Mesenchymal stem cell (in vitro differentiated cells and primary cell): ENCODE measurements at regions not wholly inside any gene's neighbourhood (a gene's known extent, or its start where the extent isn't known, plus 50 kb on each side); places are given as distances from the start of the nearest gene placed in this dataset.

ENCODE experiments used
- DNase-seq: peaks from one replicate; pipeline ENCODE4 v3.0.0-alpha.2; 2013
- H2AFZ ChIP-seq: one replicate; pipeline ENCODE4 v1.6.1; 2013; ENCODE audit warnings: low read depth, mild to moderate bottlenecking, control low read depth, inconsistent platforms, low read length, moderate library complexity
- H2AK5ac ChIP-seq: 2 replicates; pipeline ENCODE4 v1.6.1; 2013; ENCODE audit warnings: low read length, moderate library complexity, mild to moderate bottlenecking, inconsistent platforms; ENCODE audit not compliant: severe bottlenecking
- H2BK120ac ChIP-seq: one replicate; pipeline ENCODE4 v1.6.1; 2013; ENCODE audit warnings: low read depth, mild to moderate bottlenecking, inconsistent platforms, low read length, moderate library complexity
- H2BK12ac ChIP-seq, 2 experiments: one replicate each; pipeline ENCODE4 v1.6.1; 2013; ENCODE audit warnings: inconsistent platforms in 2 of 2, low read length in 2 of 2, mild to moderate bottlenecking in 2 of 2, moderate library complexity in 2 of 2, control low read depth in 1 of 2
- H2BK15ac ChIP-seq: one replicate; pipeline ENCODE4 v1.6.1; 2013; ENCODE audit warnings: mild to moderate bottlenecking, low read depth, inconsistent platforms; ENCODE audit not compliant: poor library complexity, severe bottlenecking
- H2BK5ac ChIP-seq: 2 replicates; pipeline ENCODE4 v1.6.1; 2013; ENCODE audit warnings: low read depth, mild to moderate bottlenecking, low read length, control low read depth, inconsistent platforms; ENCODE audit not compliant: poor library complexity, severe bottlenecking
- H3K14ac ChIP-seq, 2 experiments: one replicate each; pipeline ENCODE4 v1.6.1; 2013; ENCODE audit warnings: inconsistent platforms in 2 of 2, low read length in 2 of 2, control low read depth in 1 of 2, mild to moderate bottlenecking in 1 of 2, moderate library complexity in 1 of 2
- H3K18ac ChIP-seq, 2 experiments: one replicate each; pipeline ENCODE4 v1.6.1; 2013; ENCODE audit warnings: inconsistent platforms in 2 of 2, low read length in 2 of 2, control low read depth in 1 of 2, low read depth in 1 of 2, mild to moderate bottlenecking in 1 of 2
- H3K23ac ChIP-seq, 2 experiments: one replicate each; pipeline ENCODE4 v1.6.1; 2013; ENCODE audit warnings: inconsistent platforms in 2 of 2, low read length in 2 of 2, mild to moderate bottlenecking in 2 of 2, moderate library complexity in 2 of 2, control low read depth in 1 of 2
- H3K27ac ChIP-seq: 2 replicates; pipeline ENCODE4 v1.5.1; 2013; ENCODE audit warnings: mild to moderate bottlenecking, moderate library complexity, low read length, control low read depth, inconsistent platforms; ENCODE audit not compliant: poor library complexity, severe bottlenecking
- H3K27me3 ChIP-seq, 2 experiments: 2 replicates each; pipeline versions ENCODE4 v1.6.1 to v1.7.0; 2013; ENCODE audit warnings: low read length in 2 of 2, mild to moderate bottlenecking in 2 of 2, moderate library complexity in 2 of 2, control low read depth in 1 of 2, inconsistent platforms in 1 of 2; ENCODE audit not compliant: control insufficient read depth in 1 of 2, insufficient read depth in 1 of 2
- H3K36me3 ChIP-seq, 2 experiments: 2 replicates each; pipeline versions ENCODE4 v1.6.1 to v1.7.0; 2013; ENCODE audit warnings: low read length in 2 of 2, control low read depth in 1 of 2, inconsistent platforms in 1 of 2, low read depth in 1 of 2, mild to moderate bottlenecking in 1 of 2; ENCODE audit not compliant: insufficient read depth in 2 of 2, control insufficient read depth in 1 of 2
- H3K4ac ChIP-seq, 2 experiments: one replicate each; pipeline ENCODE4 v1.6.1; 2013; ENCODE audit warnings: inconsistent platforms in 2 of 2, low read length in 2 of 2, mild to moderate bottlenecking in 2 of 2, moderate library complexity in 2 of 2, control low read depth in 1 of 2, low read depth in 1 of 2
- H3K4me1 ChIP-seq: 2 replicates; pipeline ENCODE4 v1.6.1; 2013; ENCODE audit warnings: low read depth, low read length, control low read depth; ENCODE audit not compliant: control insufficient read depth, insufficient read depth
- H3K4me2 ChIP-seq: 2 replicates; pipeline ENCODE4 v1.6.1; 2013; ENCODE audit warnings: low read length, mild to moderate bottlenecking, inconsistent platforms; ENCODE audit not compliant: poor library complexity, severe bottlenecking
- H3K4me3 ChIP-seq, 2 experiments: 2 replicates each; pipeline versions ENCODE4 v1.5.1 to v1.7.0; 2013; ENCODE audit warnings: low read length in 2 of 2, mild to moderate bottlenecking in 2 of 2, control low read depth in 1 of 2, low read depth in 1 of 2; ENCODE audit not compliant: insufficient read depth in 1 of 2
- H3K79me1 ChIP-seq: replicated peaks from 2 replicates; pipeline ENCODE4 v1.6.1; 2013; ENCODE audit warnings: mild to moderate bottlenecking, control low read depth, low read length, inconsistent platforms; ENCODE audit not compliant: poor library complexity, severe bottlenecking
- H3K9ac ChIP-seq: 2 replicates; pipeline ENCODE4 v1.7.0; 2013; ENCODE audit warnings: mild to moderate bottlenecking, low read length, moderate library complexity
- H3K9me3 ChIP-seq: 2 replicates; pipeline ENCODE4 v1.7.0; 2013; ENCODE audit warnings: mild to moderate bottlenecking, low read length; ENCODE audit not compliant: control insufficient read depth
- H4K8ac ChIP-seq: one replicate; pipeline ENCODE4 v1.6.1; 2013; ENCODE audit warnings: inconsistent platforms, mild to moderate bottlenecking, low read length, moderate library complexity
- H4K91ac ChIP-seq: one replicate; pipeline ENCODE4 v1.6.1; 2013; ENCODE audit warnings: mild to moderate bottlenecking, low read length, inconsistent platforms
- WGBS: methylation state at CpG from one replicate; pipeline ENCODE4 v1.1.7; 2013; ENCODE audit warnings: mixed read lengths; 5-methylcytosine and 5-hydroxymethylcytosine counted together

DNA sequence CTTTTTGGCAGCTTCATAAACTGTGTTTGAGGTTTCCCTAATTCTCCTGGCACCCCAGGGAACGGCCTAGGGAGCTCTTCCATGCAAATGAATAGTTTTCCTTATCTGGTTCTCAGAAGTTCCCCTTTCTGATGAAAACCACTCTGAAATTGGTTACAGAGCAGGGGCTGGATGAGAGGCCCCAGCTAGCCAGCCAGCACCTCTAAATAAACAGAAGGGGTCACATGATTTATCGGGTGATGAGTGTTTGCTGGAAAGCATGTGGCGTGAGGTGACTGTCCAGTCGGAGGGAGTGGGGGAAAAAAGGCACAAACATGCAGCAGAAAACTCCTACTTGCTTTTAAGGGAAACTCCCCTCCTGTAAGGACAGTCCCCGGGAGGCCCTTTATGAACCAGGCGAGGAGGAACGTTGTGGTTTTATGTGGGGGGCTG, 261.2 kb upstream of the ANKRD55 start:
- H3K4me2 ChIP-seq: no peak overlapping the region
- no peak overlapping the region for H4K91ac ChIP-seq
- H3K23ac ChIP-seq: no peak overlapping the region
- H3K4me1 ChIP-seq: peaks cover 4% of the 10 kb centered on the region
- H3K4me3 ChIP-seq: no peak overlapping the region
- H4K8ac ChIP-seq: peak overlapping the region; percentile 19
- peak overlapping the region; percentile 73 for H2BK120ac ChIP-seq
- DNase-seq: peak; percentile 92
- 2% methylated on average over 7 of the region's 7 CpGs for WGBS
- H3K18ac ChIP-seq: peak overlapping the region in 1 of 2 experiments; percentile 34
- H3K79me1 ChIP-seq: no peaks in the 10 kb centered on the region
- peak overlapping the region; percentile 39 for H3K9ac ChIP-seq
- H2AK5ac ChIP-seq: no peak overlapping the region
- H3K9me3 ChIP-seq: no peaks in the 10 kb centered on the region
- no peak overlapping the region for H2AFZ ChIP-seq
- H2BK15ac ChIP-seq: no peak overlapping the region
- peaks cover 0 to 6% of the 10 kb centered on the region in 2 experiments for H3K36me3 ChIP-seq
- peak overlapping the region; percentile 33 to 46 for H2BK12ac ChIP-seq
- H3K14ac ChIP-seq: no peak overlapping the region
- H3K27ac ChIP-seq: no peak overlapping the region
- peak overlapping the region in 1 of 2 experiments; percentile 3 for H3K4ac ChIP-seq
- no peak overlapping the region for H2BK5ac ChIP-seq
- peaks cover 0 to 16% of the 10 kb centered on the region in 2 experiments for H3K27me3 ChIP-seq

- no peak overlapping the region for H2AK5ac ChIP-seq
- H3K79me1 ChIP-seq: no peaks in the 10 kb centered on the region
- no peak overlapping the region for H3K23ac ChIP-seq
- no peak overlapping the region for H2AFZ ChIP-seq
- H3K27me3 ChIP-seq: peaks cover 0 to 19% of the 10 kb centered on the region in 2 experiments
- H3K4me1 ChIP-seq: peaks cover 4% of the 10 kb centered on the region
- H3K4me2 ChIP-seq: no peak overlapping the region
- H2BK12ac ChIP-seq: peak overlapping the region; percentile 87 to 99
- H2BK120ac ChIP-seq: peak overlapping the region; percentile 91
- H2BK15ac ChIP-seq: peak overlapping the region; percentile 44
- H2BK5ac ChIP-seq: no peak overlapping the region
- no peak for DNase-seq
- 77% methylated on average over 6 of the region's 7 CpGs for WGBS
- no peak overlapping the region for H4K8ac ChIP-seq
- no peak overlapping the region for H3K4me3 ChIP-seq
- no peaks in the 10 kb centered on the region for H3K9me3 ChIP-seq
- H3K14ac ChIP-seq: no peak overlapping the region
- H3K27ac ChIP-seq: no peak overlapping the region
- H4K91ac ChIP-seq: peak overlapping the region; percentile 72
- H3K4ac ChIP-seq: peak overlapping the region; percentile 10 to 71
- H3K36me3 ChIP-seq: peaks cover 0 to 4% of the 10 kb centered on the region in 2 experiments
- H3K9ac ChIP-seq: peak overlapping the region; percentile 39
- H3K18ac ChIP-seq: peak overlapping the region; percentile 61 to 93
Observed at GRCh38 chr5:56493766-56494165, 260.6 kb upstream of the ANKRD55 start.

DNA sequence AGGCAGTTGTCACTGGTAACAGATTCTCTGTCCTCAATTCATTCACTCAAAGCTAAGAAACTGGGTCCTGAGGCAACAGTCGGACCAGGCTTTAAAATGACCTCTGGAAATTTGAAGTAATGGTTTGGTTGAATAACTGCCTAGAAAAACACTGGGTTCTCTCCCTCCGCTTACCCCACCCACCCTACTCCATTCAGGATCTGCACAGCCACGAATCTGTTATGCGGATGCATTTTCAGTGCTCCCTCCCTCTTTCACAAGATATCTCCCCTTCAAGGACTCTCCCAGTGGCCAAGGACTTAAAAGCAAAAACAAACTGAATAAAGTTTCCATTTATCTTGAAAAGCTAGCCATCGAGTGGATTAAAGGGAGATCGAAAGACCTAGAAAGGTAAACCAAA, 260.2 kb upstream of the ANKRD55 start:
- H3K27ac ChIP-seq: no peak overlapping the region
- no peak overlapping the region for H3K9ac ChIP-seq
- H2BK120ac ChIP-seq: peak overlapping the region; percentile 82

DNA sequence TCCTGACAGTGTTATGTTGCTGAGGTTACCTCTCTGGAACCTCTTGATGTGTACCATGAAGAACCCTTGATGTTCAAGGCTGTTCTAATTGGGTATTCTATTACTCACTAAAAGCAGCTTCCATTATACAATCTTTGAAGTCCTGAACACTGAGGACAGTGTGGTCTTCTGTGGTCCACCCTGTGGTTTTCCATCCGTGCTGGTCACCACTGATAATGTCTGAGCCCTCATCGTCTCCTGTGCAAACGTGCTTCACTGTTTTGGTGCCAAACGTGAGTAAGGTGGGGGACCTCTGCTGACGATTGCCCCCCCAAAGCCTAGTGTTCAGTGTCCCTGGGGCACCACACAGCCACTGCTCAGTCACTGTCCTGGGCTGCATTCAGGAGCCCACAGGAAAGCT, 259.7 kb upstream of the ANKRD55 start:
- DNase-seq: no peak
- no peaks in the 10 kb centered on the region for H3K36me3 ChIP-seq
- H3K4me1 ChIP-seq: peaks cover 4% of the 10 kb centered on the region

More for the DNA sequence above, 260.2 kb upstream of the ANKRD55 start:
- DNase-seq: no peak
- no peak overlapping the region for H4K8ac ChIP-seq
- H3K36me3 ChIP-seq: no peaks in the 10 kb centered on the region
- H3K4ac ChIP-seq: peak overlapping the region; percentile 10 to 71
- no peak overlapping the region for H2AK5ac ChIP-seq
- H3K14ac ChIP-seq: no peak overlapping the region
- H3K23ac ChIP-seq: no peak overlapping the region
- no peaks in the 10 kb centered on the region for H3K79me1 ChIP-seq
- H3K18ac ChIP-seq: peak overlapping the region; percentile 93 to 94
- no peak overlapping the region for H4K91ac ChIP-seq
- H2AFZ ChIP-seq: no peak overlapping the region
- no peaks in the 10 kb centered on the region for H3K9me3 ChIP-seq
- WGBS: 98% methylated on average over 5 of the region's 6 CpGs
- H3K4me2 ChIP-seq: no peak overlapping the region
- H3K4me1 ChIP-seq: peaks cover 4% of the 10 kb centered on the region
- H2BK5ac ChIP-seq: no peak overlapping the region
- no peak overlapping the region for H3K4me3 ChIP-seq
- H2BK15ac ChIP-seq: no peak overlapping the region
- peaks cover 0 to 21% of the 10 kb centered on the region in 2 experiments for H3K27me3 ChIP-seq
- H2BK12ac ChIP-seq: peak overlapping the region; percentile 99

More for the DNA sequence above, 259.7 kb upstream of the ANKRD55 start:
- H3K27ac ChIP-seq: no peak overlapping the region
- no peaks in the 10 kb centered on the region for H3K9me3 ChIP-seq
- WGBS: 94% methylated on average over 5 of the region's 5 CpGs
- no peak overlapping the region for H3K9ac ChIP-seq
- peak overlapping the region; percentile 93 to 94 for H3K18ac ChIP-seq
- H4K8ac ChIP-seq: peak overlapping the region; percentile 91
- peak overlapping the region; percentile 88 for H4K91ac ChIP-seq
- H3K4me3 ChIP-seq: no peak overlapping the region
- peak overlapping the region; percentile 99 for H2BK12ac ChIP-seq
- H3K4ac ChIP-seq: peak overlapping the region; percentile 18 to 47
- no peak overlapping the region for H3K23ac ChIP-seq
- H3K79me1 ChIP-seq: no peaks in the 10 kb centered on the region
- peaks cover 0 to 21% of the 10 kb centered on the region in 2 experiments for H3K27me3 ChIP-seq
- H2BK5ac ChIP-seq: no peak overlapping the region
- no peak overlapping the region for H2AFZ ChIP-seq
- H3K14ac ChIP-seq: peak overlapping the region in 1 of 2 experiments; percentile 84
- no peak overlapping the region for H2AK5ac ChIP-seq
- no peak overlapping the region for H2BK15ac ChIP-seq
- H3K4me2 ChIP-seq: no peak overlapping the region
- peak overlapping the region; percentile 82 for H2BK120ac ChIP-seq
